NCI-H82 (cell line): ENCODE measurements at regions not wholly inside any gene's neighbourhood (a gene's known extent, or its start where the extent isn't known, plus 50 kb on each side); places are given as distances from the start of the nearest gene placed in this dataset.
"Not testable (repeated sequence)": the region's sequence is repeated elsewhere in the genome, so short reads cannot be mapped to it uniquely, and the experiment has no call there.

ENCODE experiments used
- DNase-seq: peaks from one replicate; lab custom pipeline; 2025; lab: John Stamatoyannopoulos, UW

DNA sequence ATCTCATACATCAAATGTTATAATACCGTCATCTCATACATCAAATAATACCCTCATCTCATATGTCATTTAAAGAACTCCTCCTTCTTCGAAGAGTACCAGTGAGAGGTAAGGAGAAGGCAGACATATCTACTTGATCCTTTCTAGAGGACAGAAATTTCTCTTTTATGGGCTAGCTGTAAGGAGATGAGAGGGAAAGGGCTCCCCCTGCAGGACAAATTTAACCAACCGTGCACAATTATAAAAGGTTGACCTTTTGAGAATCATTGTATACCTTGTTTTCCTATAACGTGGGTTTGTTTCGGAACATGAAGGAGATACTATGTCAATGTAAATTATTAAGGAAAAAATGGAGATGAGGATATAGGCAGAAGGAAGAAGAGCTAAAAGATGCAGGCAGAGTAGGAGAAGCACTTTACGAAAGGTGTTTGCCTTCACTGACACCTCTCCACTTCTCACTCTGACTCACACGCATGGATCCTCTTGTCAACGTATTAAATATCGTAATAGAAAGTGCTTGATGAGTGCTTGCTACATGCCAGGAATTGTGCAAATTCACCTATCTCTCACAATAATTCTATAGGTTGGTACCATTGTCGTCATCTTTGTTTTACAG, 465.9 kb upstream of the ERCC4 start:
- DNase-seq, result peak; percentile 80

DNA sequence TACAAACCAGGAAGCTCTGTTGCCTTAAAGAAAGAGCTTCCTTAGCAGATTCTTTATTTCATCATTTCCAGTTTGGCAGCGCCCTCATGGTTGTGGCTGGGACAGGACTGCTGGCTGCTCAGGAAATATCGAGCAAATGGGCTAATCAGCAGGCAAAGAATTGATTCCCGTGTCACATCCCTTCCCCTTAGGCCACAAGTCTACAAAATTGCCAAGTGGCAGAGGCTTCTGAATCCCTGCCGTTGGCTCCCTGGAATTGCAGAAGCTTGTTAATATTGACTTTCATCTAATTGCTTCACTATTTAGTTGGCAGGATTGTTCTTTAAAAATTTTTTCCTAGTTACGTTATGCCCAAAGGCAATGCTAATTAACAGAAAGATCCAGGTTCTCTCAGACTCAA, 456.3 kb upstream of the ERCC4 start:
- DNase-seq, result no peak

GRCh38 chr16:13471036-13471435, 448.9 kb upstream of the ERCC4 start:
- no peak for DNase-seq

DNA sequence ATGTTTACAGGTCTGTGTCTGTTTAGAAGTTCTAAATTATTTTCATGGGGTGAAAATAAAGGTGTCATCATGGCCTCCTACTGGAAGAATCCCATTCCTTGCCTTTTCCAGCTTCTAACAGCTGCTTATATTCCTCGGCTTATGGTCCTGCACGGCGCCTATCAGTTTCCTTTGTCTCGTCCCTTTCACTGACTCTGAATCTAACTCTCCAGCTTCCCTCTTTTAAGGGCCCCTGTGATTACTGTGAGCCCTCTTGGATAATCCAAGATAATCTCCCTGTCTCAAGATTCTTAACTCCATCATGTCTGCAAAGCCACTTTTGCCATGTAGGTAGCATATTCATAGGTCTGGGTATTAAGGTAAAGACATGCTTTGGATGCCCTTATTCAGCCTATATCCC, 441.0 kb upstream of the ERCC4 start:
- DNase-seq, result peak; percentile 95

GRCh38 chr16:13479549-13479948, 440.4 kb upstream of the ERCC4 start:
- no peak for DNase-seq

GRCh38 chr16:13480801-13481200, 439.2 kb upstream of the ERCC4 start:
- DNase-seq, result no peak

GRCh38 chr16:13483121-13483520, 436.8 kb upstream of the ERCC4 start:
- no peak for DNase-seq

- not testable (repeated sequence) for DNase-seq
These were observed 430.5 kb upstream of the ERCC4 start for GRCh38 chr16:13489416-13489815.

- DNase-seq, result no peak
These were observed 427.9 kb upstream of the ERCC4 start for GRCh38 chr16:13492046-13492445.

DNA sequence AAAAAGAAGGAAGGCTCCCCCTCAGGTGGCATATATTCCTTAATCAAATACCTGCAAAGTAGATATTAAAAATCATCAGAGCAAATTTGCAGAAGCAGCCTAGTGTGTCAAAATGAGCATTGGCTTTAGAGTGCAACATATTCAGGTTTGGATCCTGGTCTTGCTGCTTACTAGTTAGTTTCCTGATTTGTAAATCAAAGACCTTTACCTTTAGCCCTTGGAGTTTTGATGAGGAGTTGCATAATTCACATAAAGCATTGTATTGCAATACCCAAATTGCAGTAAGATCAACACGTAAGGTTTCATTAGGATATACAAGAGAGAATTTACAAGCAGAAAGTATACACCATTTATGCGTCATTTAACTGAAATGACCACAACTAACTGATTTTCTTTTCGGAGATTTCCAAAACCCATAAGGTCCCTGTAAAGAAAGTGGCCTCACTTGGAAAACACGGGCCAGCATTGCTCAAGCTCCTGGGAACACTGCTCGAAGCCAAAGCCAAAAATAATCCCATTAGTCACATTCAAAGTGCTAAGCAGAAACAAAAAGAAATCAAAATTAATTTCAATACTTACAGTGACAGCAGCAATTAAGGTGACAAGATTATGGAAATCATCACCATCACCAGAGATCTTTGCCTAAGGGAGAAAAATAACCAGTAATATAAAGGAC, 415.9 kb upstream of the ERCC4 start:
- peak; percentile 6 for DNase-seq

GRCh38 chr16:13507530-13507929, 412.4 kb upstream of the ERCC4 start:
- no peak for DNase-seq

DNA sequence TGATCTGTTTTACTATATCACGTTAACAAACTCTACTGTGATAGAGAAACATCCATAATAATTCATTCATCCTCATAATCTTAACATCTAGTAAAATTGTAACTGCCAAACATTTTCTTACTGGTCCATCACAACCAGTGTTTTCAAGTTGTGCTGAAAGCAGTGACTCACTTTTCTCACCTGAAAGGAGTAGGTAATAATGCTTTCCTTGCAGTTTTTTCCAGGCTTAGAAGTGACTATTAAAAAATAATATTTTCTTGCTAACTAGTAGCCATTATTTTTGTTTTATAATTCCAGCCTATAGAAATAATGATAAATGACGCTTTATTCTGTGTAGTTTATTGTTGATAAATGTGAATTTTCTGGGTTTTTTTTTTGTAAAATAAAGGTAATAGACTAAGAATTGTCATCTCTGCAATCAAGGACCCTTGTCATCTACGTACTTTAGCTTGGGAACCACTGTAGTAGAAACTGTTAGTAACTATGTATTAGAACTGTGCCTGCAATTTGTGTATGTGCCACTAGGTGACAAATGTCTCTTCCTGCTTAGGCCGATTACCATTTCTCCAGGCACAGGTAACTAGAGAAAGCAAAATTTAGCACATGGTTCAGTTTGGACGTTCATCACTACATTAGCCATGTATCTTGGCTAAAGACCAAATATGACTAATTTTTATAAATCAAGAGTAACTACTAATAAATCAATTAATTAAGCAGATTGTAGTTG, 409.4 kb upstream of the ERCC4 start:
- peak; percentile 37 for DNase-seq

GRCh38 chr16:13517841-13518240, 402.1 kb upstream of the ERCC4 start:
- DNase-seq, result no peak

- DNase-seq, result no peak
These were observed 400.1 kb upstream of the ERCC4 start for GRCh38 chr16:13519871-13520270.

DNA sequence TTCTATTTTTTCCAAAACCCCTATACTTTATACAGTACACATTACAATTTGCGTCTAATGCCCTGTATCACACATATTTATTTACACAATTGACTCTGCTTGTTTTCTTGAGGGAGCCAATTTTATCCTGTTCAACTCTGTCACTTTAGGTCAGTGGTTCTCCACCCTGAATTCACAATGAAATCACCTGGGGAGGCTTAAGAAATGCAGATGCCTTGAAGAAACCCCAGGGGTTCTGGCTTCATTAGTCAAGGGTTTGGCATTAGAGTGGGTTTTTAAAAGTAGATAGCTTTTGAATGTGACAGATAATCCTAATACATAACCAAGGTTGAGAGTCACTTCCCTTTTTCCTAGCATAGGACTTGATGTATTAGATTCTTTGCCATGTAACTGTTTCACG, 398.6 kb upstream of the ERCC4 start:
- no peak for DNase-seq

GRCh38 chr16:13527332-13527731, 392.6 kb upstream of the ERCC4 start:
- DNase-seq, result no peak

- DNase-seq, result no peak
These were observed 391.3 kb upstream of the ERCC4 start for GRCh38 chr16:13528691-13529090.

GRCh38 chr16:13529193-13529982, 390.6 kb upstream of the ERCC4 start:
- no peak for DNase-seq

DNA sequence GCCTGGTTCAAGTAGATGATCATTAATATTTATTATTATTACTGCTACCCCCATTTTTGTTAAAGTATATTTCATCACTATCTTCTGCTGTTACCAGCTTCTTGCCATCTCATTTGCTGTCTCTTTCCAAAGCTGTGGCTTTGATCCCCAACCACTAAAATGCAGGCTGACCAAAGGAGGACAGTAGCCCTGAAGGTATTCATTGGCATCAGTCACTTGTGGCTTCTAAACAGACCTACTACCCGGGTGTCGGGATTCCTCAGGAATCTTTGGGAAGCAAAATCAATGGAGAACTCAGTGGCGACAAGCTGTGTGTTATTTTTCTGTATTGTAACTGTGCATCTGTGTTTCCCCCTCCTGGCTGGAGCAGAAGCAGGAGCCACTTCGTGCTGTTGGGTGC, 379.2 kb upstream of the ERCC4 start:
- DNase-seq, result no peak

DNA sequence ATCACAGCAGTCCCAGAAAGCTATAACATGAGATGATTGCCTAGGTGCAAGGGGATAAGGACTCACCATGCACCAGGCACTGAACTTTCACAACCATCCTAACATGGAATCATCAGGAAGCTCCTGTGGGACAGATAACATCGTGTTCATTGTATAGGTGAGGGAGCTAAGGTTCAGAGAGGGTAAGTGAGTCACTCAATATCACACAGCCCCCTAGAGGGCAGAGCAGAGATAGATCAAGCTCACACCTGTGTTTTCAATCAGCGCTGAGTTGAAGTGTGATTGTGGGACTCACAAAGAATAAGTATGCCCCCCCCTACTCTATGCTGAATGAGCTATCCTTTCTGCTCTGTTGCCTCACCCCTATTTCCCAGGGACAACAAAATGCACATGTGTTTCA, 377.7 kb upstream of the ERCC4 start:
- no peak for DNase-seq

- no peak for DNase-seq
These were observed 376.1 kb upstream of the ERCC4 start for GRCh38 chr16:13543850-13544249.

GRCh38 chr16:13545271-13545670, 374.7 kb upstream of the ERCC4 start:
- DNase-seq, result peak; percentile 42

DNA sequence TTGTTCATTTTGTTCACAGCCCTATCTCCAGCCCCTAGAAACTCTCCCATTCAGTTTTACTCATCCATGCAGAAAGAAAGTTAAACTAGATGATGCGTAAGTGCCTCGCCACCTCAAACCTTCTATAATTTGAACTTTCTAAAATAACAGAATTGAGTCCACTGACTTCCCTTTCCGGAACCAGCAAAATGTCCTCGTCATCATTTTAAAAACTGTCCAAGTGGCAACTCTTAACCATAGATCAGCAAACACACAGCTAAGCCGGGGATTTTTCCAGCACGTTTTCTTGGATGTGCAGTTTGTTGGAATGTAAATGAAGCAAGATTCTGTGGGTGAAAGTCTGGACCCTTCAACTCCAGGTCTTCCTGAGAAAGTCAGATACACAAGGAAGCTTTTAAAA, 369.7 kb upstream of the ERCC4 start:
- DNase-seq, result no peak
